Thyroid gland (tissue), 4 donors: ENCODE measurements at regions not wholly inside any gene's neighbourhood (a gene's known extent, or its start where the extent isn't known, plus 50 kb on each side); places are given as distances from the start of the nearest gene placed in this dataset.

Source experiments
- DNase-seq, 2 donors: peaks; one replicate each; pipeline ENCODE4 v3.0.0-alpha.2; 2019
- H3K27ac ChIP-seq, 3 donors: fragments of 200-600 bp; sonication (generic); 1 replicate in 2 of 3; 2 replicates in 1 of 3; pipeline ENCODE4 v1.5.1; 2016 to 2019; ENCODE audit warnings: mild to moderate bottlenecking in 1 of 3, moderate library complexity in 1 of 3
- H3K27me3 ChIP-seq: fragments of 200-600 bp; sonication (generic); one replicate; pipeline ENCODE4 v1.5.1; 2019
- H3K36me3 ChIP-seq, 2 donors: fragments of 200-600 bp; sonication (generic); one replicate each; pipeline ENCODE4 v1.5.1; 2016 to 2019
- H3K4me1 ChIP-seq, 2 donors: fragments of 200-600 bp; sonication (generic); one replicate each; pipeline ENCODE4 v1.5.1; 2017 to 2019
- H3K4me3 ChIP-seq, 3 donors: fragments of 200-600 bp; sonication (generic); replicated peaks in 1 of 3; 1 replicate in 2 of 3; 2 replicates in 1 of 3; pipeline ENCODE4 v1.5.1; 2016; ENCODE audit warnings: mild to moderate bottlenecking in 1 of 3
- H3K9me3 ChIP-seq: fragments of 200-600 bp; sonication (generic); one replicate; pipeline ENCODE4 v1.5.1; 2017
- CTCF ChIP-seq, 6 experiments: fragments of 200-600 bp in 3 of 6; fragments of 450-650 bp in 3 of 6; sonication (generic) in 3 of 6; IDR thresholded peaks; one replicate each; pipeline ENCODE4 v1.5.1; 2016 to 2019; ENCODE audit warnings: antibody characterized with exemption in 6 of 6, mild to moderate bottlenecking in 2 of 6, inconsistent platforms in 1 of 6, moderate library complexity in 1 of 6
- POLR2A ChIP-seq, 2 donors: fragments of 450-650 bp; IDR thresholded peaks; one replicate each; pipeline ENCODE4 v1.6.1; 2017; ENCODE audit warnings: antibody characterized with exemption in 2 of 2, mild to moderate bottlenecking in 2 of 2, moderate library complexity in 1 of 2
- WGBS, 2 donors: methylation state at CpG; one replicate each; pipeline ENCODE4 v1.1.5; 2017; 5-methylcytosine and 5-hydroxymethylcytosine counted together
- intact Hi-C: fragments of 100-400 bp; cut with DNase I; formaldehyde crosslinking; loops from one replicate; pipeline ENCODE4 v1.15.1; 2023

GRCh38 chr4:112753333-112753732, 116.4 kb downstream of the LARP7 start:
- intact Hi-C loops: no loop called here
- WGBS, 2 donors: 85 to 89% methylated on average over 3 of the region's 3 CpGs
- Histone ChIP-seq H3K4me1 (no peaks in the 10 kb centered on the region), H3K9me3 (no peaks in the 10 kb centered on the region), H3K4me3 (no peak overlapping the region), H3K36me3 (no peaks in the 10 kb centered on the region), H3K27ac (no peak overlapping the region), H3K27me3 (no peaks in the 10 kb centered on the region)
- no peak for DNase-seq
- TF ChIP-seq CTCF (IDR thresholded peaks at IDR 0.05) (no peak), POLR2A (IDR thresholded peaks at IDR 0.05) (no peak)

- intact Hi-C loops: no loop called here
- no peaks in the 10 kb centered on the region for H3K4me1 ChIP-seq
- TF ChIP-seq CTCF (IDR thresholded peaks at IDR 0.05) (no peak), POLR2A (IDR thresholded peaks at IDR 0.05) (no peak)
- 58 to 63% methylated on average over 4 of the region's 4 CpGs for WGBS, 2 donors
- H3K27ac ChIP-seq: no peak overlapping the region
- no peaks in the 10 kb centered on the region for H3K27me3 ChIP-seq
- no peak overlapping the region for H3K4me3 ChIP-seq
- H3K9me3 ChIP-seq: no peaks in the 10 kb centered on the region
- DNase-seq: no peak
- no peaks in the 10 kb centered on the region for H3K36me3 ChIP-seq
Observed at GRCh38 chr4:112759313-112759712, 122.4 kb downstream of the LARP7 start.

- Histone ChIP-seq H3K27me3 (no peaks in the 10 kb centered on the region), H3K4me3 (no peak overlapping the region), H3K27ac (no peak overlapping the region), H3K36me3 (no peaks in the 10 kb centered on the region), H3K9me3 (no peaks in the 10 kb centered on the region), H3K4me1 (no peaks in the 10 kb centered on the region)
- WGBS, 2 donors: 11 to 19% methylated on average over 5 of the region's 5 CpGs
- no peak for DNase-seq
- TF ChIP-seq POLR2A (IDR thresholded peaks at IDR 0.05) (no peak), CTCF (IDR thresholded peaks at IDR 0.05) (peak in 2 of 6 experiments; percentile 16 to 42)
- intact Hi-C loops: loop anchor here (10.0 kb wide), 1 partner anchor 179 kb away; no protein-coding TSS in a partner anchor
Observed at GRCh38 chr4:112765317-112765974, 128.5 kb downstream of the LARP7 start.

GRCh38 chr4:112766422-112766821, 129.5 kb downstream of the LARP7 start:
- Histone ChIP-seq H3K9me3 (no peaks in the 10 kb centered on the region), H3K4me3 (no peak overlapping the region), H3K36me3 (no peaks in the 10 kb centered on the region), H3K4me1 (no peaks in the 10 kb centered on the region), H3K27ac (no peak overlapping the region), H3K27me3 (no peaks in the 10 kb centered on the region)
- 41 to 48% methylated on average over 3 of the region's 3 CpGs for WGBS, 2 donors
- intact Hi-C loops: loop anchor here (10.0 kb wide), 1 partner anchor 178 kb away; no protein-coding TSS in a partner anchor
- DNase-seq: no peak
- no peak for TF ChIP-seq POLR2A (IDR thresholded peaks at IDR 0.05)
- no peak for TF ChIP-seq CTCF (IDR thresholded peaks at IDR 0.05)

GRCh38 chr4:112767386-112767785, 130.4 kb downstream of the LARP7 start:
- Histone ChIP-seq H3K4me1 (no peaks in the 10 kb centered on the region), H3K27ac (no peak overlapping the region), H3K9me3 (no peaks in the 10 kb centered on the region), H3K36me3 (no peaks in the 10 kb centered on the region), H3K4me3 (no peak overlapping the region), H3K27me3 (no peaks in the 10 kb centered on the region)
- no peak for DNase-seq
- no peak for TF ChIP-seq POLR2A (IDR thresholded peaks at IDR 0.05)
- TF ChIP-seq CTCF (IDR thresholded peaks at IDR 0.05): no peak
- intact Hi-C loops: loop anchor here (10.0 kb wide), 1 partner anchor 177 kb away; no protein-coding TSS in a partner anchor
- 89 to 93% methylated on average over 6 of the region's 6 CpGs for WGBS, 2 donors
